ENCODE measurements at regions not wholly inside any gene's neighbourhood (a gene's known extent, or its start where the extent isn't known, plus 50 kb on each side); places are given as distances from the start of the nearest gene placed in this dataset.

GRCh38 chr18:51711298-51711889 lies 513.9 kb upstream of the MEX3C start:
- POLR2A ChIA-PET = no interaction called here
- peaks cover 24% of the 10 kb centered on the region for H3K9me3 Mint-ChIP-seq

GRCh38 chr18:51712821-51713220 lies 515.3 kb upstream of the MEX3C start:
- intact Hi-C loops (cut with DNase I, micrococcal nuclease) = no loop called here
- Mint-ChIP-seq H3K4me3 (no peak overlapping the region), H3K27me3 (no peaks in the 10 kb centered on the region), H3K4me1 (ENCODE audit: low read depth) (no peaks in the 10 kb centered on the region), H3K36me3 (ENCODE audit: low read depth) (no peaks in the 10 kb centered on the region), H3K9me3 (peaks cover 14% of the 10 kb centered on the region), H3K27ac (no peak overlapping the region)
- DNase-seq (no peak), ATAC-seq (ENCODE audit: poor library complexity) (no peak)
- ChIA-PET CTCF (no interaction called here), POLR2A (no interaction called here)
- Histone ChIP-seq H3K4me1 (ENCODE audit: insufficient read depth, low read length) (no peaks in the 10 kb centered on the region), H3K36me3 (ENCODE audit: insufficient read depth, low read length) (no peaks in the 10 kb centered on the region), H3K4me3 (ENCODE audit: low read length) (no peak overlapping the region), H3K9me3 (ENCODE audit: control insufficient read depth in 1 of 2, insufficient read depth in 1 of 2, low read length in 2 of 2) (peaks cover 0 to 7% of the 10 kb centered on the region in 2 experiments), H3K27ac (ENCODE audit: low read depth in 1 of 2, low read length in 2 of 2) (no peak overlapping the region), H3K27me3 (ENCODE audit: control insufficient read depth in 1 of 2, insufficient read depth in 2 of 2, low read length in 2 of 2) (no peaks in the 10 kb centered on the region)
- TF ChIP-seq, protein P1, sequence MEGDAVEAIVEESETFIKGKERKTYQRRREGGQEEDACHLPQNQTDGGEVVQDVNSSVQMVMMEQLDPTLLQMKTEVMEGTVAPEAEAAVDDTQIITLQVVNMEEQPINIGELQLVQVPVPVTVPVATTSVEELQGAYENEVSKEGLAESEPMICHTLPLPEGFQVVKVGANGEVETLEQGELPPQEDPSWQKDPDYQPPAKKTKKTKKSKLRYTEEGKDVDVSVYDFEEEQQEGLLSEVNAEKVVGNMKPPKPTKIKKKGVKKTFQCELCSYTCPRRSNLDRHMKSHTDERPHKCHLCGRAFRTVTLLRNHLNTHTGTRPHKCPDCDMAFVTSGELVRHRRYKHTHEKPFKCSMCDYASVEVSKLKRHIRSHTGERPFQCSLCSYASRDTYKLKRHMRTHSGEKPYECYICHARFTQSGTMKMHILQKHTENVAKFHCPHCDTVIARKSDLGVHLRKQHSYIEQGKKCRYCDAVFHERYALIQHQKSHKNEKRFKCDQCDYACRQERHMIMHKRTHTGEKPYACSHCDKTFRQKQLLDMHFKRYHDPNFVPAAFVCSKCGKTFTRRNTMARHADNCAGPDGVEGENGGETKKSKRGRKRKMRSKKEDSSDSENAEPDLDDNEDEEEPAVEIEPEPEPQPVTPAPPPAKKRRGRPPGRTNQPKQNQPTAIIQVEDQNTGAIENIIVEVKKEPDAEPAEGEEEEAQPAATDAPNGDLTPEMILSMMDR (IDR thresholded peaks at IDR 0.05) = no peak

More at GRCh38 chr18:51711298-51711889, 513.9 kb upstream of the MEX3C start:
- Histone ChIP-seq H3K36me3 (ENCODE audit: insufficient read depth, low read length) (no peaks in the 10 kb centered on the region), H3K4me3 (ENCODE audit: low read length) (no peak overlapping the region), H3K27ac (ENCODE audit: low read depth in 1 of 2, low read length in 2 of 2) (no peak overlapping the region), H3K4me1 (ENCODE audit: insufficient read depth, low read length) (no peaks in the 10 kb centered on the region), H3K27me3 (ENCODE audit: control insufficient read depth in 1 of 2, insufficient read depth in 2 of 2, low read length in 2 of 2) (no peaks in the 10 kb centered on the region), H3K9me3 (ENCODE audit: control insufficient read depth in 1 of 2, insufficient read depth in 1 of 2, low read length in 2 of 2) (peaks cover under 1 to 13% of the 10 kb centered on the region in 2 experiments)
- H3K4me1 Mint-ChIP-seq (ENCODE audit: low read depth) = no peaks in the 10 kb centered on the region
- H3K27me3 Mint-ChIP-seq = no peaks in the 10 kb centered on the region
- intact Hi-C loops (cut with DNase I, micrococcal nuclease) = no loop called here
- CTCF ChIA-PET = no interaction called here
- no peak for DNase-seq
- H3K27ac Mint-ChIP-seq = no peak overlapping the region
- H3K4me3 Mint-ChIP-seq = no peak overlapping the region
- TF ChIP-seq, protein P1 (IDR thresholded peaks at IDR 0.05) = no peak
- no peak for ATAC-seq (ENCODE audit: poor library complexity)
- H3K36me3 Mint-ChIP-seq (ENCODE audit: low read depth) = no peaks in the 10 kb centered on the region

GRCh38 chr18:51716277-51716676 lies 518.8 kb upstream of the MEX3C start:
- TF ChIP-seq, protein P1 (IDR thresholded peaks at IDR 0.05) = no peak
- no peak overlapping the region for H3K4me3 Mint-ChIP-seq
- Histone ChIP-seq H3K27ac (ENCODE audit: low read depth in 1 of 2, low read length in 2 of 2) (no peak overlapping the region), H3K4me1 (ENCODE audit: insufficient read depth, low read length) (no peaks in the 10 kb centered on the region), H3K36me3 (ENCODE audit: insufficient read depth, low read length) (no peaks in the 10 kb centered on the region), H3K27me3 (ENCODE audit: control insufficient read depth in 1 of 2, insufficient read depth in 2 of 2, low read length in 2 of 2) (no peaks in the 10 kb centered on the region), H3K9me3 (ENCODE audit: control insufficient read depth in 1 of 2, insufficient read depth in 1 of 2, low read length in 2 of 2) (peaks cover 0 to 3% of the 10 kb centered on the region in 2 experiments), H3K4me3 (ENCODE audit: low read length) (no peak overlapping the region)
- ChIA-PET POLR2A (no interaction called here), CTCF (no interaction called here)
- no peaks in the 10 kb centered on the region for H3K4me1 Mint-ChIP-seq (ENCODE audit: low read depth)
- no peaks in the 10 kb centered on the region for H3K36me3 Mint-ChIP-seq (ENCODE audit: low read depth)
- DNase-seq = no peak
- peaks cover 9% of the 10 kb centered on the region for H3K9me3 Mint-ChIP-seq
- intact Hi-C loops (cut with DNase I, micrococcal nuclease) = no loop called here
- H3K27me3 Mint-ChIP-seq = no peaks in the 10 kb centered on the region
- ATAC-seq (ENCODE audit: poor library complexity) = no peak
- no peak overlapping the region for H3K27ac Mint-ChIP-seq

Data from CD4-positive, alpha-beta T cell (primary cell).